NB4 (cell line): ENCODE measurements at regions not wholly inside any gene's neighbourhood (a gene's known extent, or its start where the extent isn't known, plus 50 kb on each side); places are given as distances from the start of the nearest gene placed in this dataset.
"Not testable (repeated sequence)": the region's sequence is repeated elsewhere in the genome, so short reads cannot be mapped to it uniquely, and the experiment has no call there.

Source experiments
- CTCF ChIP-seq: IDR thresholded peaks from one replicate; pipeline ENCODE4 v1.5.1; 2012; ENCODE audit warnings: low read depth, low read length
- MAX ChIP-seq: IDR thresholded peaks from 2 replicates; pipeline ENCODE4 v1.6.1; 2011; ENCODE audit warnings: low read depth, low read length
- POLR2A ChIP-seq: IDR thresholded peaks from 2 replicates; pipeline ENCODE4 v1.6.1; 2011; ENCODE audit warnings: mild to moderate bottlenecking; ENCODE audit not compliant: insufficient read length; ENCODE audit errors: extremely low read depth

DNA sequence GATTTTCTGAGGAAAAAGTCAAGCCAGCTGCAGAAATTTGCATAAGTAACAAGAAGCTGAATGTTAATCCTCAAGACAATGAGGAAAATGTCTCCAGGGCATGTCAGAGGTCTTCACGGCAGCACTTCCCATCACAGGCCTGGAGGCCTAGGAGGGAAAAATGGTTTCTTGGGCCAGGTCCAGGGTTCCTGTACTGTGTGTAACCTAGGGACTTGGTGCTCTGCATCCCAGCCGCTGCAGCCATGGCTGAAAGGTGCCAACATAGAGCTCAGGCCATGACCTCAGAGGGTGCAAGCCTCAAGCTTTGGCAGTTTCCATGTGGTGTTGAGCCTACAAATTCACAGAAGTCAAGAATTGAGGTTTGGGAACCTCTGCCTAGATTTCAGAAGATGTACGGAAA, 144.1 kb downstream of the AKR1D1 start:
- not testable (repeated sequence) for TF ChIP-seq POLR2A, CTCF, MAX
